Breast epithelium (tissue), 4 donors: ENCODE measurements at regions not wholly inside any gene's neighbourhood (a gene's known extent, or its start where the extent isn't known, plus 50 kb on each side); places are given as distances from the start of the nearest gene placed in this dataset.

Experiments used
- DNase-seq, 2 donors: peaks; one replicate each; pipeline ENCODE4 v3.0.0-alpha.2; 2019; ENCODE audit warnings: low spot score in 2 of 2
- H3K27ac ChIP-seq, 2 donors: fragments of 200-600 bp; sonication (generic) in 1 of 2; one replicate each; pipeline ENCODE4 v1.5.1; 2016 to 2019; ENCODE audit warnings: mild to moderate bottlenecking in 1 of 2
- H3K27me3 ChIP-seq, 2 donors: fragments of 200-600 bp; sonication (generic) in 1 of 2; one replicate each; pipeline versions ENCODE4 v1.5.1 to v1.6.0; 2017 to 2019; ENCODE audit warnings: control low read depth in 1 of 2, mild to moderate bottlenecking in 1 of 2
- H3K36me3 ChIP-seq: fragments of 200-600 bp; one replicate; pipeline ENCODE4 v1.5.1; 2019
- H3K4me1 ChIP-seq, 2 donors: fragments of 200-600 bp; sonication (generic); one replicate each; pipeline ENCODE4 v1.5.1; 2016 to 2019; ENCODE audit warnings: control low read depth in 1 of 2
- H3K4me3 ChIP-seq, 3 donors: fragments of 200-600 bp; sonication (generic); 1 replicate in 2 of 3; 2 replicates in 1 of 3; pipeline ENCODE4 v1.5.1; 2016 to 2019; ENCODE audit warnings: mild to moderate bottlenecking in 3 of 3, moderate library complexity in 2 of 3
- H3K9me3 ChIP-seq, 2 donors: fragments of 200-600 bp; sonication (generic) in 1 of 2; one replicate each; pipeline ENCODE4 v1.5.1; 2016 to 2019; ENCODE audit warnings: control low read depth in 1 of 2
- CTCF ChIP-seq, 3 donors: fragments of 450-650 bp; IDR thresholded peaks; one replicate each; pipeline ENCODE4 v1.5.1; 2016 to 2017; ENCODE audit warnings: antibody characterized with exemption in 3 of 3, mild to moderate bottlenecking in 3 of 3, moderate library complexity in 3 of 3
- POLR2A ChIP-seq: fragments of 450-650 bp; IDR thresholded peaks from one replicate; pipeline ENCODE4 v1.6.1; 2016; ENCODE audit warnings: antibody characterized with exemption, mild to moderate bottlenecking, moderate library complexity
- POLR2AphosphoS5 ChIP-seq, 3 donors: sonication (generic); formaldehyde crosslinking; IDR thresholded peaks; one replicate each; pipeline ENCODE4 v1.6.1; 2017; ENCODE audit warnings: antibody characterized with exemption in 3 of 3
- intact Hi-C: fragments of 100-400 bp; cut with DNase I; formaldehyde crosslinking; loops from one replicate; pipeline ENCODE4 v1.15.1; 2023; ENCODE audit warnings: low total_unique reads

GRCh38 chr14:27040552-27040951, 442.7 kb upstream of the NOVA1 start:
- H3K36me3 ChIP-seq: no peaks in the 10 kb centered on the region
- intact Hi-C loops: no loop called here

GRCh38 chr14:27049701-27050100, 451.9 kb upstream of the NOVA1 start:
- no peak for DNase-seq
- Histone ChIP-seq H3K9me3 (no peaks in the 10 kb centered on the region), H3K36me3 (no peaks in the 10 kb centered on the region), H3K4me3 (no peak overlapping the region), H3K4me1 (no peaks in the 10 kb centered on the region), H3K27me3 (no peaks in the 10 kb centered on the region), H3K27ac (no peak overlapping the region)
- intact Hi-C loops: no loop called here
- no peak for TF ChIP-seq POLR2AphosphoS5 (IDR thresholded peaks at IDR 0.05)
- TF ChIP-seq CTCF (IDR thresholded peaks at IDR 0.05): no peak
- no peak for TF ChIP-seq POLR2A

More at GRCh38 chr14:27040552-27040951, 442.7 kb upstream of the NOVA1 start:
- H3K9me3 ChIP-seq: no peaks in the 10 kb centered on the region
- H3K27me3 ChIP-seq: no peaks in the 10 kb centered on the region
- H3K4me3 ChIP-seq: no peak overlapping the region
- no peak for DNase-seq
- TF ChIP-seq POLR2A (no peak), CTCF (IDR thresholded peaks at IDR 0.05) (no peak), POLR2AphosphoS5 (IDR thresholded peaks at IDR 0.05) (no peak)
- H3K27ac ChIP-seq: no peak overlapping the region
- H3K4me1 ChIP-seq: no peaks in the 10 kb centered on the region

GRCh38 chr14:27050208-27050607, 452.4 kb upstream of the NOVA1 start:
- no peaks in the 10 kb centered on the region for H3K4me1 ChIP-seq
- H3K9me3 ChIP-seq: no peaks in the 10 kb centered on the region
- no peaks in the 10 kb centered on the region for H3K27me3 ChIP-seq
- intact Hi-C loops: no loop called here
- no peak overlapping the region for H3K4me3 ChIP-seq
- TF ChIP-seq POLR2A: no peak
- TF ChIP-seq CTCF (IDR thresholded peaks at IDR 0.05): no peak
- TF ChIP-seq POLR2AphosphoS5 (IDR thresholded peaks at IDR 0.05): no peak
- no peak overlapping the region for H3K27ac ChIP-seq
- DNase-seq: no peak
- H3K36me3 ChIP-seq: no peaks in the 10 kb centered on the region

- intact Hi-C loops: no loop called here
- TF ChIP-seq POLR2A (no peak), POLR2AphosphoS5 (IDR thresholded peaks at IDR 0.05) (no peak), CTCF (IDR thresholded peaks at IDR 0.05) (no peak)
- no peaks in the 10 kb centered on the region for H3K9me3 ChIP-seq
- H3K36me3 ChIP-seq: no peaks in the 10 kb centered on the region
- H3K27me3 ChIP-seq: no peaks in the 10 kb centered on the region
- no peak overlapping the region for H3K27ac ChIP-seq
- H3K4me1 ChIP-seq: no peaks in the 10 kb centered on the region
- no peak overlapping the region for H3K4me3 ChIP-seq
- DNase-seq: no peak
Measured at GRCh38 chr14:27056586-27056985, 458.8 kb upstream of the NOVA1 start.

- TF ChIP-seq CTCF (IDR thresholded peaks at IDR 0.05): no peak
- no peak for TF ChIP-seq POLR2AphosphoS5 (IDR thresholded peaks at IDR 0.05)
- TF ChIP-seq POLR2A: no peak
- intact Hi-C loops: no loop called here
Measured at GRCh38 chr14:27061299-27061698, 463.5 kb upstream of the NOVA1 start.

More at GRCh38 chr14:27061299-27061698, 463.5 kb upstream of the NOVA1 start:
- no peaks in the 10 kb centered on the region for H3K9me3 ChIP-seq
- H3K36me3 ChIP-seq: no peaks in the 10 kb centered on the region
- H3K27me3 ChIP-seq: no peaks in the 10 kb centered on the region
- no peak overlapping the region for H3K4me3 ChIP-seq
- no peak overlapping the region for H3K27ac ChIP-seq
- H3K4me1 ChIP-seq: no peaks in the 10 kb centered on the region
- no peak for DNase-seq
